T-helper 1 cell treated with Interleukin-12 subunit alpha and Interleukin-12 subunit beta and Interleukin-4 antibody, amounts not matched to agents 30 μg/mL and 1 μg/mL, for 36 hours (primary cell): ENCODE measurements at regions not wholly inside any gene's neighbourhood (a gene's known extent, or its start where the extent isn't known, plus 50 kb on each side); places are given as distances from the start of the nearest gene placed in this dataset.
"Not testable (repeated sequence)": the region's sequence is repeated elsewhere in the genome, so short reads cannot be mapped to it uniquely, and the experiment has no call there.

Experiments
- H3K27ac Mint-ChIP-seq: one replicate; pipeline ENCODE4 v1.8.0; 2021; ENCODE audit warnings: mild to moderate bottlenecking, mixed read lengths
- H3K27me3 Mint-ChIP-seq: one replicate; pipeline ENCODE4 v1.8.0; 2021; ENCODE audit warnings: low read depth, mixed read lengths
- H3K36me3 Mint-ChIP-seq: one replicate; pipeline ENCODE4 v1.8.0; 2021; ENCODE audit warnings: low read depth, mixed read lengths
- H3K4me1 Mint-ChIP-seq: one replicate; pipeline ENCODE4 v1.8.0; 2021; ENCODE audit warnings: low read depth, mixed read lengths
- H3K4me3 Mint-ChIP-seq: one replicate; pipeline ENCODE4 v1.8.0; 2021; ENCODE audit warnings: mild to moderate bottlenecking, moderate library complexity, mixed read lengths
- H3K9me3 Mint-ChIP-seq: one replicate; pipeline ENCODE4 v1.8.0; 2021; ENCODE audit warnings: mixed read lengths

DNA sequence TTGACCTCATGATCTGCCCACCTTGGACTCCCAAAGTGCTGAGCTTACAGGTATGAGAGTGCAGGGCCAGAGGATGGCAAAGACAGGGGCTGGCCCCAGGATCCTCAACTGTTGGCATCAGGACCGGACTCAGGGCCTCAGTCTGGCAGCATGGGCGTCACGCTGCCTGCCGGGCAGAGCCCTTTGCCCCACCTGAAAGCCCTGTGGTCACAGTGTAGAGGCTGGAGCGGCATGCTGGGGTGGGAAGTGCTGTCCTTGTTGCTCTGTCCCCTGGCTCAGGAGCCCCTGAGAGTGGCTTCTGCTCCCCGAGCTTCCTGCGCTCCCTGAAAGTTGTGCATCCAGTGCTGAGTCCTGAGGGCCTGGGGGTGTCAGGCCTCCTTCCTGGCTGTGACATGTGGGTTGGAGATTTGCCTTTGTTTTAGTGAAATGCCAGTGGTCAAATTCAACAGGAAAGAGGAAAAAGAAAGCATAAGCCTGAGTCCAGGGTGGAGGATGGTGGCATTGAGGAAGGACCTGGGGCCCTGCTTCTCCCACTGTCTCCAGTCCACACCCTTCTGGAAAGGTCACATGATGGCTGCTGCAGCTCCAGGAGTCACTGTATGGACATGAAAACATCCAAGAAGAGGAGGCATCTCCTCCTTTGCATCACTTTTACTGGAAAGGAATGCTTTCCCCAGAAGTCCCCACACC lies 147.2 kb downstream of the OR4M2 start:
- Mint-ChIP-seq H3K4me3 (no peak overlapping the region), H3K4me1 (peaks cover 13% of the 10 kb centered on the region), H3K36me3 (no peaks in the 10 kb centered on the region), H3K9me3 (no peaks in the 10 kb centered on the region), H3K27me3 (no peaks in the 10 kb centered on the region), H3K27ac (no peak overlapping the region)

- Mint-ChIP-seq H3K27me3 (no peaks in the 10 kb centered on the region), H3K36me3 (no peaks in the 10 kb centered on the region), H3K4me1 (peaks cover 11% of the 10 kb centered on the region), H3K4me3 (no peak overlapping the region), H3K27ac (no peak overlapping the region), H3K9me3 (no peaks in the 10 kb centered on the region)
These were observed 147.9 kb downstream of the OR4M2 start for GRCh38 chr15:22228101-22228762.

DNA sequence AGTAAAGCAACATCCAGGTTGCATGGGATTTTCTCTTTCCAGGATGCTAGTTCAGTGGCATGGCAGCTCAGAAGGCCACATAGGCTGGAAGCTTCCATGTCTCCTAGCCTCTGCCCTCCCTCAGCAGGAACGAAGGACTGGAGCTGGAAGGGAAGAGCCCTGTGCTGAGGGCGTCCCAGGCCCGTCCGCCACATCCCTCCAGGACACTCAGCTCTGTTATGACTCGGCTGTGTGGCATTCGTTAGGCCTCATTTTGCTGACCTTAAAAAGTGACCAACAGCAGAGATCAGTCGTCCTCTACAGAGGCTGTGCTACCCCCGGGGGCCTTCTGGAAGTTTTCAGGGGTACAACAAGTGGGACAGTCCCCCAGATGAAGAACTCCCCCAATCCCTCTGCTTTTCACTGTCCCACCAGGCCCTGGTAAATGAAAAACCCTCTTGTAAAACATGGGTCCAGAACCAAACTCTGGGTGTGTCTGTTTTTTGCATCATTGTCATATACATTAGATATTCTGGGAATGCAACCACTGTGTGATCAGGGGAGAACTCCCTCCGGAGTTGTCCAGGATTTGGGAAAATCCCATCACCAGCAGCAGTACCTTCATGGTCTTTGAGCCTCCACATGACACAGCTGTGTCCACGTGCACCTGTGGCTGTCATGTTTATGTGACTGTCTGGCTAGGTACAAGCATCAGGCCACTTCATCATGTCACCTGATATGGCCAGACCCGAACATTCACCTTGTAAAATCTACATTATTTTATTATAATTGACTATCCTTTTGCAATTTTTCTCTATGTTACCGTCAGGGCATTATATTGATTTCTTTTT lies 149.9 kb downstream of the OR4M2 start:
- H3K4me1 Mint-ChIP-seq: no peaks in the 10 kb centered on the region

DNA sequence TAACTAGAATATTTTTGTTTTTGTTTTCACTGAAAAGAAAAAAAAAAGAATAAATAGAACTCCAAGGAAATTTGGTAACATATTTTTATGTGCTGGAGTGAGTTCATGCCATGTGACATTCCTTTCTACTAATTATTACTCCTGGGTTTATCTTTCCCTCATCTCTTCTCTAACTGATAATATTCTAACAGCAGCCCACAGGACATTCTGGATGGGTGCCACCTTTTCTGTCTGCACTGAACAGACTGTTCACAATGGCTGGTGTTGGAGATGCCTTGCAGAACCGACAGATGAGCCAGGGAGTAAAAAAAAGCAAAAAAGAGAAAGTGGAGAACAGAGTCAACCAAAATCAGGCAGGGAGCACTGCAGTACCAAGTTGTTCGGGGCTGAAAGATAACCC lies 151.3 kb downstream of the OR4M2 start:
- Mint-ChIP-seq H3K4me1 (no peaks in the 10 kb centered on the region), H3K9me3 (no peaks in the 10 kb centered on the region), H3K27me3 (no peaks in the 10 kb centered on the region), H3K36me3 (no peaks in the 10 kb centered on the region), H3K4me3 (no peak overlapping the region), H3K27ac (no peak overlapping the region)

More for the DNA sequence above, 149.9 kb downstream of the OR4M2 start:
- Mint-ChIP-seq H3K4me3 (no peak overlapping the region), H3K27me3 (no peaks in the 10 kb centered on the region), H3K36me3 (no peaks in the 10 kb centered on the region), H3K9me3 (no peaks in the 10 kb centered on the region), H3K27ac (no peak overlapping the region)

DNA sequence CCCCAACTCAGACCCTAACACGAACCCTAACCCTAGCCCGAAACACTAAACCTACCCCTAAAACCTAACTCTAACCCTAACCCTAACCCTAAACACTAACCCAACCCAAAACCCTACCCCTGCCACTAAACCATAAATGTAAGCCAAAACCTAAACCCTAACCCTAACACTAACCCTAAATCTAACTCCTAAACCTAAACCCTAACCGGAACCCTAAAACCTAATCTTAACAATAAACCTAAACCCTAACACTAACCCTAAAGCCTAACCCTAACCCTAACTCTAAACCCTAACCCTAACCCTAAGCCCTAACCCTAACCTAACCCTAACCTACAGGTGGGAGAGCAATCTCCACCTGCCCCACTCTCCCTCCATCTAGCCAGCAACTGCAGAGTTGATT lies 152.3 kb downstream of the OR4M2 start:
- Mint-ChIP-seq H3K27ac (no peak overlapping the region), H3K4me1 (no peaks in the 10 kb centered on the region), H3K27me3 (no peaks in the 10 kb centered on the region), H3K36me3 (no peaks in the 10 kb centered on the region), H3K9me3 (no peaks in the 10 kb centered on the region), H3K4me3 (no peak overlapping the region)

DNA sequence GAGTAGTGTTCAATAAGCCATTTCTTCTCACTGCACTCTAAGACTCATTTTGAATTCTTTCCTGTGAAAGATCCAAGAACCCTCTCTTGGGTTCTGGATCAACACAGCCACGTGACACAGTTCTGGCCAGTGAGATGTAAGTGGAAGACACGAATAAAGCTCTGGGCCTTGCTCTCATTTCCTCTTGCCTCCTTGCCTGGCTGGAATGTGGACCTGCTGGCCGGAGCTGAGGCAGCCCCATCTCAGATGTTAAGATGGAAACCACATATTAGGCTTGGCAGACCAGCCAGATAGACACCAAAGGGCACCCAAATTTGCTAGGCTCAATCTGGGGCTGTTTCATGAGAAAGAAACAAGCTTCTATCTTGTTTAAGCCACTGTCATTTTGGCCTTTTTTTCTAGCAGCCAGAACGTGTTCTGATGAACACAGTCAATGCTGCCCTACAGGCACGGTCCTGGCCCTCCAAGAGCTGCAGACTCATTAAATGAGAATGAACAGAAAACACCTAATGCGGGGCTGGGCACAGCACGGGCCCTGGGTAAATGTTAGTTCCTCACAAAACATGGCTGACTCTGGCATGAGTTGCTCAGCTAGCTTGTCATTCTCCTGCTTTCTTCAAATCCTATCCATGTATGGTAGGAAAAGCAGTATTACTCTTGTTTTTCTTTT lies 155.1 kb downstream of the OR4M2 start:
- not testable (repeated sequence) for H3K27me3 Mint-ChIP-seq, H3K9me3 Mint-ChIP-seq, H3K27ac Mint-ChIP-seq, H3K4me1 Mint-ChIP-seq, H3K36me3 Mint-ChIP-seq, H3K4me3 Mint-ChIP-seq

- Mint-ChIP-seq H3K36me3 (no peaks in the 10 kb centered on the region), H3K27me3 (no peaks in the 10 kb centered on the region), H3K27ac (no peak overlapping the region), H3K4me1 (no peaks in the 10 kb centered on the region), H3K9me3 (no peaks in the 10 kb centered on the region), H3K4me3 (no peak overlapping the region)
These were observed 156.1 kb downstream of the OR4M2 start for GRCh38 chr15:22236469-22236868.

- Mint-ChIP-seq H3K36me3 (no peaks in the 10 kb centered on the region), H3K27me3 (no peaks in the 10 kb centered on the region), H3K4me1 (no peaks in the 10 kb centered on the region), H3K27ac (no peak overlapping the region), H3K9me3 (no peaks in the 10 kb centered on the region), H3K4me3 (no peak overlapping the region)
These were observed 157.6 kb downstream of the OR4M2 start for GRCh38 chr15:22237891-22238275.

GRCh38 chr15:22238276-22238958 lies 158.1 kb downstream of the OR4M2 start:
- not testable (repeated sequence) for H3K27ac Mint-ChIP-seq, H3K4me1 Mint-ChIP-seq

DNA sequence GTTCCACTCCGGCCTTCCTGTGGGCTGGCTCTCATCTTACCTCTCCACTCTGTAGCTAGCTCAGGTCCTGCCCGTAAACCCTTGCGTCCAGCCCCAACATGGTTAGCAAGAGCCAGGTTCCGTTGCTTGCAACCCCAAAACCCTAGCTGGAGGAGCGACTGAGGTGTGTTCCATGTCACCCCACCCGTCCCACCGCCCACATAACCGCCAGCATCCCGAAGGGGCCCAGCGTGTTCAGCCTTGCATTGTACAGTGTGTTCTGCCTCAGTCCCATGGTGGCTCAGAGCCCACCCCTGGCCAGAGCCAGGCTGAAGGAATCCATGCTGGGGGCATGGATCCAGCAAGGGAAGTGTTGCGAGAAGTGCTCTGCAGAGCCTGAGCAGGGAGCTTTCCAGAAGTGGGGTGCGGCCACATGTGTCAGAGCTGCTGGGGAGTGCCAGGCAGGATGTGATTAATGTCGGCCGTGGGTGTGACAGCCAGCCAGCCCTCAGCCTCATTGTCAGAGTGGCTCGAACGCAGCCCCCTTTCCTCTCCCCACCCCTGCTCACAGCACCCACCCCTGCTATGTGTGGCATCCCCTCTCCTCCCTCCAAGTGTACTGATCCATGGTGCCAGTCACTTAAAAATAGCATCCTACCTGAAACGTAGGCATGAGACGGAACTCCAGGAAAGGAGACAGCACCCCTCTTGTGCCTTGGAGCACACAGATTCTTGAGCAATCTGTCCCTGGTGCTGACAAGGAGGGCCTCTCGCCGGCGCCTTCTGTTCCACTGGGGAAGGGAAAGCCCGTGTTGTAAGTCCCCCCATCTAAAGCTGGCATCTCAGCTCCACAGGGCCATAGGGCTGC lies 158.9 kb downstream of the OR4M2 start:
- not testable (repeated sequence) for H3K36me3 Mint-ChIP-seq, H3K27me3 Mint-ChIP-seq, H3K9me3 Mint-ChIP-seq, H3K27ac Mint-ChIP-seq, H3K4me3 Mint-ChIP-seq, H3K4me1 Mint-ChIP-seq

More at GRCh38 chr15:22238276-22238958, 158.1 kb downstream of the OR4M2 start:
- not testable (repeated sequence) for H3K4me3 Mint-ChIP-seq, H3K9me3 Mint-ChIP-seq, H3K27me3 Mint-ChIP-seq, H3K36me3 Mint-ChIP-seq

DNA sequence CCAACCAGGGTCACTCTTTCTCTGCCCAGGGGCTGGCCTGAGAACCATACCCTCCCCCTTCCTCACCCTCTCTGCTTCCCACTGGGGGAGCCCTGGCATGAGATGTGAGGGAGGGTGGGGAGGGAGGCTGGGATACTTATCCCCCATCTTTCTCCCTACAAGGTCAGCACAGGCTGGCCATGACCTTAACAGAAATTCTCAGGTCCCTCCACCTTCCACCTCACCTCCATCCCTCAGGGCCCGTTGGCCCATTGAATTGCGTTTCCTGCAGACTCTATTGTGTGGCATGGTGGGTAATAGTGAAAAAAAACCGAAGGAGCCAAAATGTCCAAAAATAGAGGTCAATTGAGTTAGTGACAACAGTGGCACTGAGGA lies 159.5 kb downstream of the OR4M2 start:
- no peaks in the 10 kb centered on the region for H3K9me3 Mint-ChIP-seq
- H3K27ac Mint-ChIP-seq: no peak overlapping the region
- H3K4me1 Mint-ChIP-seq: no peaks in the 10 kb centered on the region
- no peaks in the 10 kb centered on the region for H3K36me3 Mint-ChIP-seq
- no peak overlapping the region for H3K4me3 Mint-ChIP-seq
- H3K27me3 Mint-ChIP-seq: no peaks in the 10 kb centered on the region

DNA sequence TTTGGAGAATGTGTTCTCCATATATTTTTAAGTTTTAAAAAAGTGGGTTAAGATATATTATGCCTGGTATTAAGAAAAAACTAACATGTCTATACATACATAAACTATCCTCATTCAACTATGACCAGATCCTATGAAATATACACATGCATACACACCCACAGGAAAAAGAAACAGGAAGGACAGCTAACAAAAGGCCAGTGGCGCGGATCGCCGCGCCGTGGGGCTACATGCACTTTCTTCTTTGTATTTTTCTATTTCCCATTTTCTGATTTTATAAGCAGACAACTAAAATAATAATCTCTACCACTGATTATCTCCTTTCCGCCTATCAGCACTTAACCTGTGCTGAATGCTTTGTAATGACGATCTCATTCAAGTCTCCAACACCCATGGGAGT lies 160.1 kb downstream of the OR4M2 start:
- H3K27me3 Mint-ChIP-seq: no peaks in the 10 kb centered on the region
- H3K36me3 Mint-ChIP-seq: no peaks in the 10 kb centered on the region
- no peaks in the 10 kb centered on the region for H3K9me3 Mint-ChIP-seq
- no peak overlapping the region for H3K27ac Mint-ChIP-seq
- no peaks in the 10 kb centered on the region for H3K4me1 Mint-ChIP-seq
- H3K4me3 Mint-ChIP-seq: no peak overlapping the region

- Mint-ChIP-seq H3K4me1 (no peaks in the 10 kb centered on the region), H3K4me3 (no peak overlapping the region), H3K9me3 (no peaks in the 10 kb centered on the region), H3K27me3 (no peaks in the 10 kb centered on the region), H3K27ac (no peak overlapping the region), H3K36me3 (no peaks in the 10 kb centered on the region)
These were observed 160.7 kb downstream of the OR4M2 start for GRCh38 chr15:22240986-22241385.
